Osteoblast (primary cell): ENCODE measurements at regions not wholly inside any gene's neighbourhood (a gene's known extent, or its start where the extent isn't known, plus 50 kb on each side); places are given as distances from the start of the nearest gene placed in this dataset.

ENCODE experiments used
- DNase-seq: peaks from one replicate; pipeline ENCODE4 v3.0.0; 2011; ENCODE audit warnings: low spot score, mixed read lengths; ENCODE audit not compliant: insufficient read length; ENCODE audit errors: missing footprints
- H2AFZ ChIP-seq: 2 replicates; pipeline ENCODE4 v1.6.0; 2011; ENCODE audit warnings: mild to moderate bottlenecking, low read length
- H3K27ac ChIP-seq: 2 replicates; pipeline ENCODE4 v1.5.1; 2011; ENCODE audit warnings: mild to moderate bottlenecking, low read depth, low read length, moderate library complexity
- H3K27me3 ChIP-seq: 2 replicates; pipeline ENCODE4 v1.6.0; 2012; ENCODE audit warnings: mild to moderate bottlenecking, control low read depth, inconsistent platforms, low read length, moderate library complexity; ENCODE audit not compliant: insufficient read depth
- H3K36me3 ChIP-seq: 2 replicates; pipeline ENCODE4 v1.5.1; 2011; ENCODE audit warnings: mild to moderate bottlenecking, low read length, control low read depth, moderate library complexity; ENCODE audit not compliant: insufficient read depth
- H3K4me1 ChIP-seq: 2 replicates; pipeline ENCODE4 v1.5.1; 2011; ENCODE audit warnings: mild to moderate bottlenecking, low read length, control low read depth, moderate library complexity; ENCODE audit not compliant: insufficient read depth
- H3K4me2 ChIP-seq: 2 replicates; pipeline ENCODE4 v1.6.0; 2011; ENCODE audit warnings: mild to moderate bottlenecking, low read length; ENCODE audit not compliant: insufficient read depth
- H3K4me3 ChIP-seq: fragments of 200-600 bp; sonication (generic); 3 replicates; pipeline ENCODE4 v1.5.1; 2012; ENCODE audit warnings: mild to moderate bottlenecking, low read length, inconsistent platforms; ENCODE audit not compliant: insufficient read depth
- H3K79me2 ChIP-seq: 2 replicates; pipeline ENCODE4 v1.6.0; 2012; ENCODE audit warnings: mild to moderate bottlenecking, low read length, control low read depth, inconsistent platforms; ENCODE audit not compliant: insufficient read depth
- H3K9me3 ChIP-seq: 2 replicates; pipeline ENCODE4 v1.5.1; 2011; ENCODE audit warnings: low read depth, low read length, control low read depth
- H4K20me1 ChIP-seq: 2 replicates; pipeline ENCODE4 v1.6.0; 2012; ENCODE audit warnings: mild to moderate bottlenecking, low read length, control low read depth; ENCODE audit not compliant: insufficient read depth
- TF ChIP-seq, protein P1 (sequence below): IDR thresholded peaks from 2 replicates; pipeline ENCODE4 v1.5.1; 2011; ENCODE audit warnings: mild to moderate bottlenecking, low read depth, low read length, moderate library complexity; ENCODE audit errors: extremely low read depth

DNA sequence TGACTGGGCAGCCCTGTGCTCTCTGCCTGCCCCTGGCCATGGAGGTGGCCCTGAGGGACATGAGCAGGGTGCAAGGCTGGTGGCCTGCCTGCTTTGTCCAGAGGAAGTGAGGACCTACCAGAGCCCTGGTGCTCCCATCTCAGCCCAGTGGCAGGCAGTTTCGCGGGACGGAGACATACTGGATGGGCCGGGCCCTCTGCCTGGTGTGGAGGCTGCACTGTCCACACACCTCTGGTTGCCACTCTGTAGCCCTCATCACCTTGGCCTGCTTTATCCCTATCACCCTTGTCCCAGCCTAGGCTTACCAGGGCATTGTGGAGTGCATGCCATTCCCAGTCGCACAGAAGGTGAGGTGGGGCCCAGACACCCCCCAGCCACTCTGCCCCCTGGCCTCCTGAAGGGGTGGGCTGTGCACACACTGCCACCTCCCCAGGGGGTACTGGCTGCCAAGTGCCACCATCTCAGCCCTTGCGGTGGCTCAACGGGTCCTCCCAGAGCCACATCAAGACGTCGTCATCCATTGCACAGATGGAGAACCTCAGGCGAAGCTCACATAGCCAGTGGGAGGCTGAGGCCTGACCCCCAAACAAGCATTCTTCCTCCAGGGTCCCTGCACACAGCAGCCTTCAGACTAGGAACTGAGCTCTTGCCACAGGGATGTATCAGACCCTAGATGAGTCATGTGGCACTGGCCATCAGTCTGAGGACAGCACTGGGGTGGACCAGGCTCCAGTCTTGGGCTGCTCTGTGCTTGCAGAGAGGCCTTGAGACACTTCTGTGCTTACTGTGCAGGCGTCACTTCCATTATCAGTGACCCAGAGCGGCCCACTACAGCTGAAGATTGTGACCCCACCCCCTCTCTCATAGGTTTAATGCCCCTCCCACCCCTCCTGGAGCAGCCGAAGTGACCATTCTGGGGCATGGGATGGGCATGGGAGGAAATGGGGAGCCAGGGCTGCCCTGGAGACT lies 176.1 kb downstream of the IGLL1 start:
- no peak overlapping the region for H2AFZ ChIP-seq
- H3K9me3 ChIP-seq = no peaks in the 10 kb centered on the region
- H3K79me2 ChIP-seq = no peaks in the 10 kb centered on the region
- DNase-seq = peak; percentile 81
- peaks cover 4% of the 10 kb centered on the region for H4K20me1 ChIP-seq
- H3K4me1 ChIP-seq = no peaks in the 10 kb centered on the region
- H3K4me2 ChIP-seq = no peak overlapping the region
- H3K4me3 ChIP-seq = no peak overlapping the region
- no peaks in the 10 kb centered on the region for H3K36me3 ChIP-seq
- H3K27ac ChIP-seq = no peak overlapping the region
- no peaks in the 10 kb centered on the region for H3K27me3 ChIP-seq
- TF ChIP-seq, protein P1, sequence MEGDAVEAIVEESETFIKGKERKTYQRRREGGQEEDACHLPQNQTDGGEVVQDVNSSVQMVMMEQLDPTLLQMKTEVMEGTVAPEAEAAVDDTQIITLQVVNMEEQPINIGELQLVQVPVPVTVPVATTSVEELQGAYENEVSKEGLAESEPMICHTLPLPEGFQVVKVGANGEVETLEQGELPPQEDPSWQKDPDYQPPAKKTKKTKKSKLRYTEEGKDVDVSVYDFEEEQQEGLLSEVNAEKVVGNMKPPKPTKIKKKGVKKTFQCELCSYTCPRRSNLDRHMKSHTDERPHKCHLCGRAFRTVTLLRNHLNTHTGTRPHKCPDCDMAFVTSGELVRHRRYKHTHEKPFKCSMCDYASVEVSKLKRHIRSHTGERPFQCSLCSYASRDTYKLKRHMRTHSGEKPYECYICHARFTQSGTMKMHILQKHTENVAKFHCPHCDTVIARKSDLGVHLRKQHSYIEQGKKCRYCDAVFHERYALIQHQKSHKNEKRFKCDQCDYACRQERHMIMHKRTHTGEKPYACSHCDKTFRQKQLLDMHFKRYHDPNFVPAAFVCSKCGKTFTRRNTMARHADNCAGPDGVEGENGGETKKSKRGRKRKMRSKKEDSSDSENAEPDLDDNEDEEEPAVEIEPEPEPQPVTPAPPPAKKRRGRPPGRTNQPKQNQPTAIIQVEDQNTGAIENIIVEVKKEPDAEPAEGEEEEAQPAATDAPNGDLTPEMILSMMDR = no peak

DNA sequence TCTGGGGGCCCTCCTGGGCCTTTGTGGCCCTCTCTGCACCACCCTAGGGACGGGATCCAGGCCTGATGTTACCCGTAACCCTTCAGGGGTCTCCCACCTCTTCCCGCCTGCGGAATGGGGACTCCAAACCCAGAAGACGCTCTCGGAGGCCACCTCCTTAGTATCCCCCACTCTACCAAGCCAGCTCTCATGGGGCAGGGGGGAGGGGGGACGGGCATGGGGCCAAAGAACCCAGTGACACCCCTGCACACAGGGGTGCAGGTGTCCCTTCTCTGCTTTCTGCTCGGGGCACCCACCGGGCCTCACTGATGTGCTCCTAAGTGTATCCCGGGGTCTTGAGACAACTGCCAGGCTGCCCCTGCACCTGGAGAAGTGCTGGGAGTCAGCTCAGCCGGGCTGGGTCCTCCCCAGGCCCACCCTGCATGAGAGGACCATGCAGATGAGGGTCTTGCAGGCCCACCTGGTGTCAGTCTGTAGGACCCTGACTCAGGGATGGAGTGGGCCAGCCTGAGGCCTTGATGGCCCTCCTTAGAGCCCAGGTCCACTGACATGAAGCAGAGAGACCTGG lies 176.9 kb downstream of the IGLL1 start:
- Histone ChIP-seq H3K79me2 (no peaks in the 10 kb centered on the region), H3K9me3 (no peaks in the 10 kb centered on the region), H3K27ac (no peak overlapping the region), H3K27me3 (no peaks in the 10 kb centered on the region), H4K20me1 (peaks cover 4% of the 10 kb centered on the region), H3K4me2 (no peak overlapping the region), H3K4me3 (no peak overlapping the region), H2AFZ (no peak overlapping the region), H3K4me1 (no peaks in the 10 kb centered on the region), H3K36me3 (no peaks in the 10 kb centered on the region)
- DNase-seq = peak; percentile 48
- TF ChIP-seq, protein P1 = no peak

DNA sequence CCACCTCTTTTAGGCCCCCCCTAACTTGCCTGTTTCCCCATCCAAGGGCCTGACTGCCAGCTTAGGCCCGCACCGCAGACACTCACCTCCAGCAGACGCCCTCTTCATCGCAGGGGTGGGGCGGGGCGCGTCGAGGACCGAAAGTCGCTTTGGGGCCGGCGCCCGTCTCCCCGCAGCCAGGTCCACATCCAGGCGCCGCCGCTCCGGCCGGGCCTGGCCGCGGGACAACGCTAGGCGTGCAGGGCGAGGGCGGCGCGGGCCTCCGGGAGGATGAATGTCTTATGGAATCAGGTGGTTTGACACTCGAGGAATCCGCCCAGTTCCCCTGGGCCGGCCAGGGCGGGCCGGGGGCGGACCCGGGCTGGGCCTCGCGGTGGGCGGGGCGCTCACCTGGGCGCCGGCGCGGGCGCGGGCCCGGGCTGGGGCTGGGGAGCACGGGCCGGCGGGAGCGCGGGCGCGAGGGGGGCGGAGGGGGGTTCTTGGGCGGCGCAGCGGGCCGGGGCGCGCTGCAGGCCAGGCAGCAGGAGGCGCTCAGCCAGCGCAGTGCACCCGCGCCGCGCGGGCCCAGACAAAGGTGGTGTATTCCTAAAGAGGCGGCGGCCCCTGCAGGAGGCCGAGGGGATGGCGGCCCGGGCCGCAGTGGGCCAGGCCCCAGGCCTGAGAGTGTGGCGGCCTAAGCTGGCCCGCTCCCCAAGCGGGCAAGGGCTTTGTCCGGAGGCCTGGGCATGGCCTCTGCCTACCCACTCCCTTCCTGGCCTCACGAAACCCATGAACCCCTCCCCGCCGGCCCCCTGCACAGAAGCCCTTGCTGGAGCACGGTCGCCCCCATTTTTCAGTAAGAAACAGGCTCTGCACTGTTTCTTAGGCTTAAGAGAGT lies 177.6 kb downstream of the IGLL1 start:
- peaks cover 4% of the 10 kb centered on the region for H4K20me1 ChIP-seq
- peak; percentile 89 for DNase-seq
- no peaks in the 10 kb centered on the region for H3K79me2 ChIP-seq
- H3K27me3 ChIP-seq = no peaks in the 10 kb centered on the region
- H3K4me3 ChIP-seq = no peak overlapping the region
- TF ChIP-seq, protein P1 = no peak
- no peaks in the 10 kb centered on the region for H3K36me3 ChIP-seq
- H3K27ac ChIP-seq = no peak overlapping the region
- no peak overlapping the region for H2AFZ ChIP-seq
- no peaks in the 10 kb centered on the region for H3K4me1 ChIP-seq
- no peak overlapping the region for H3K4me2 ChIP-seq
- no peaks in the 10 kb centered on the region for H3K9me3 ChIP-seq

DNA sequence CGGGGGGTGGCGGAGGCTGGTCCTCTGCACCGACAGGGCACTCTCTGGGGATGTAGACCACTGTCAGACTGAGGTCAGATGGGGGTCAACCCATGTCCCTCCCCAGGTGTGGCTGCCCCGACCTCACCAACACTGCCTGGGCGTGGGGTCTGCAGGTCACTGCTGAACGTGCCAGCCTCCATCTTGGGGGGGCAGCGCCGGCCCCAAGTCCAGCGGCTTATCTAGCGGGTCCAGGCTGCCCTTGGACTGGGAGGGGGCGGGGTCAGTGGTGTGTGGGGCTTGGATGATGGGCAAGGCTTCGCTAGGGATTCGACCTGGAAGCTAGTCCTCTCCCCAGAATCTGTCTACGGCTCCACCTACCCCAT lies 178.2 kb downstream of the IGLL1 start:
- no peak overlapping the region for H2AFZ ChIP-seq
- no peaks in the 10 kb centered on the region for H3K9me3 ChIP-seq
- H3K27ac ChIP-seq = no peak overlapping the region
- peak; percentile 50 for DNase-seq
- no peaks in the 10 kb centered on the region for H3K4me1 ChIP-seq
- no peaks in the 10 kb centered on the region for H3K27me3 ChIP-seq
- TF ChIP-seq, protein P1 = no peak
- no peak overlapping the region for H3K4me3 ChIP-seq
- no peaks in the 10 kb centered on the region for H3K36me3 ChIP-seq
- peaks cover 4% of the 10 kb centered on the region for H4K20me1 ChIP-seq
- no peaks in the 10 kb centered on the region for H3K79me2 ChIP-seq
- no peak overlapping the region for H3K4me2 ChIP-seq
